Sigmoid colon (tissue), 4 donors: ENCODE measurements at regions not wholly inside any gene's neighbourhood (a gene's known extent, or its start where the extent isn't known, plus 50 kb on each side); places are given as distances from the start of the nearest gene placed in this dataset.

Experiments
- EP300 ChIP-seq, 4 donors: sonication (generic); formaldehyde crosslinking; IDR thresholded peaks; one replicate each; pipeline ENCODE4 v1.6.1; 2017; ENCODE audit warnings: antibody characterized with exemption in 4 of 4
- POLR2A ChIP-seq, 2 donors: fragments of 450-650 bp; IDR thresholded peaks; one replicate each; pipeline ENCODE4 v1.6.1; 2016; ENCODE audit warnings: antibody characterized with exemption in 2 of 2, mild to moderate bottlenecking in 2 of 2, moderate library complexity in 2 of 2
- POLR2AphosphoS5 ChIP-seq, 4 donors: sonication (generic); formaldehyde crosslinking; IDR thresholded peaks; one replicate each; pipeline ENCODE4 v1.6.1; 2017; ENCODE audit warnings: antibody characterized with exemption in 4 of 4
- TF ChIP-seq, protein P1 (sequence below), 4 experiments: fragments of 450-650 bp in 3 of 4; fragments of 200-600 bp in 1 of 4; IDR thresholded peaks; one replicate each; pipeline ENCODE4 v1.5.1; 2016 to 2019; ENCODE audit warnings: antibody characterized with exemption in 4 of 4, mild to moderate bottlenecking in 3 of 4, moderate library complexity in 2 of 4

DNA sequence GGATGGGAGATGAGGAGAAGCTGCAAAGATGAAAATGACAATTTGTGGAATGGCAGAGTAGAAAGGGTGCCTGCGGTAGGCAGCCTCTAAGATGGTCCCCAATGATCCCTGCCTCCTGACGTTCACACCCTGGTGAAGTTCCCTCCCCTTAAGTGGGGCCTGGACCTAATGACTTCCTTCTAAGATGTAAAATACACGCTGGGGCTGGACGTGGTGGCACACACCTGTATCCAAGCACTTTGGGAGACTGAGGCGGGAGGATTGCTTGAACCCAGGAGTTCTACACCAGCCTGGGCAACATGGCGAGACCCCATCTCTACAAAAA lies 60.7 kb upstream of the CREB3L1 start:
- TF ChIP-seq, protein P1, sequence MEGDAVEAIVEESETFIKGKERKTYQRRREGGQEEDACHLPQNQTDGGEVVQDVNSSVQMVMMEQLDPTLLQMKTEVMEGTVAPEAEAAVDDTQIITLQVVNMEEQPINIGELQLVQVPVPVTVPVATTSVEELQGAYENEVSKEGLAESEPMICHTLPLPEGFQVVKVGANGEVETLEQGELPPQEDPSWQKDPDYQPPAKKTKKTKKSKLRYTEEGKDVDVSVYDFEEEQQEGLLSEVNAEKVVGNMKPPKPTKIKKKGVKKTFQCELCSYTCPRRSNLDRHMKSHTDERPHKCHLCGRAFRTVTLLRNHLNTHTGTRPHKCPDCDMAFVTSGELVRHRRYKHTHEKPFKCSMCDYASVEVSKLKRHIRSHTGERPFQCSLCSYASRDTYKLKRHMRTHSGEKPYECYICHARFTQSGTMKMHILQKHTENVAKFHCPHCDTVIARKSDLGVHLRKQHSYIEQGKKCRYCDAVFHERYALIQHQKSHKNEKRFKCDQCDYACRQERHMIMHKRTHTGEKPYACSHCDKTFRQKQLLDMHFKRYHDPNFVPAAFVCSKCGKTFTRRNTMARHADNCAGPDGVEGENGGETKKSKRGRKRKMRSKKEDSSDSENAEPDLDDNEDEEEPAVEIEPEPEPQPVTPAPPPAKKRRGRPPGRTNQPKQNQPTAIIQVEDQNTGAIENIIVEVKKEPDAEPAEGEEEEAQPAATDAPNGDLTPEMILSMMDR (IDR thresholded peaks at IDR 0.05), result no peak
- TF ChIP-seq POLR2AphosphoS5 (IDR thresholded peaks at IDR 0.05) (no peak), POLR2A (IDR thresholded peaks at IDR 0.05) (no peak), EP300 (IDR thresholded peaks at IDR 0.05) (no peak)
